Neuron (in vitro differentiated cells): ENCODE measurements at regions not wholly inside any gene's neighbourhood (a gene's known extent, or its start where the extent isn't known, plus 50 kb on each side); places are given as distances from the start of the nearest gene placed in this dataset.
"Not testable (repeated sequence)": the region's sequence is repeated elsewhere in the genome, so short reads cannot be mapped to it uniquely, and the experiment has no call there.

ENCODE experiments used
- H2AFZ ChIP-seq: one replicate; pipeline ENCODE4 v1.6.1; 2013; ENCODE audit warnings: low read depth, mild to moderate bottlenecking, inconsistent platforms, low read length, moderate library complexity
- H3K27me3 ChIP-seq: one replicate; pipeline ENCODE4 v1.6.1; 2013; ENCODE audit warnings: low read length; ENCODE audit not compliant: insufficient read depth
- H3K36me3 ChIP-seq: one replicate; pipeline ENCODE4 v1.6.1; 2013; ENCODE audit warnings: low read length; ENCODE audit not compliant: insufficient read depth
- H3K4me1 ChIP-seq: one replicate; pipeline ENCODE4 v1.6.1; 2013; ENCODE audit warnings: low read length; ENCODE audit not compliant: insufficient read depth
- H3K4me3 ChIP-seq: 2 replicates; pipeline ENCODE4 v1.5.1; 2013; ENCODE audit warnings: mild to moderate bottlenecking, low read length, moderate library complexity
- H3K9me3 ChIP-seq: one replicate; pipeline ENCODE4 v1.6.1; 2013; ENCODE audit warnings: low read length

DNA sequence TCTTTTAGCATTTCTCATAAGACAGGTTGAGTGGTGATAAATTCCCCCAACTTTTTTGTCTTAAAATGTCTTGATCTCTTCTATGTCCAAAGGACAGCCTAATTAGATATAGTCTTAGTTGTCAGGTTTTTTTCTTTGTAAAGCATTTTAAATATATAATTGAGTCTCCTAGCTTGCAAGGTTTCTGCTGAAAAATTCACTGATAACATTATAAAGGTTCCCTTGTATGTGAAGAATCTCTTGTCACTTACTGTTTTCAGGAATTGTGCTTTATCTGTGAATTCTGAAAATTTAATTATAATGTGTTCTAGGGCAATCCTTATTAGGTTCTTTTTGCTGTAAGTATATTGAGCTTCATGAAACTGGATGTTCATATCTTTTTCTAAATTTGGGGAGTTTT is 96.8 kb upstream of the ZNF92 start:
- no peak overlapping the region for H2AFZ ChIP-seq
- H3K9me3 ChIP-seq: no peaks in the 10 kb centered on the region
- no peak overlapping the region for H3K4me3 ChIP-seq
- no peaks in the 10 kb centered on the region for H3K36me3 ChIP-seq
- peaks cover 3% of the 10 kb centered on the region for H3K4me1 ChIP-seq
- H3K27me3 ChIP-seq: no peaks in the 10 kb centered on the region

DNA sequence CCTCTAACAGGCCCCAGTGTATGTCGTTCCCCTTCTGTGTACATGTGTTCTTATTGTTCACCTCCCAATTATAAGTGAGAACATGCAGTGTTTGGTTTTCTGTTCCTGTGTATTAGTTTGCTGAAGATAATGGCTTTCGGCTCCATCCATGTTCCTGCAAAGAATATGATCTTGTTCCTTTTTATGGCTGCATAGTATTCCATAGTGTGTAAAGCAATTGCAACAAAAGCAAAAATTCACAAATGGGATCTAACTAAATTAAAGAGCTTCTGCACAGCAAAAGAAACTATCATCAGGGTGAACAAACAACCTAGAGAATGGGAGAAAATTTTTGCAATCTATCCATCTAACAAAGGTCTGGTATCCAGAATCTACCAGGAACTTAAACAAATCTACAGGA is 102.2 kb upstream of the ZNF92 start:
- not testable (repeated sequence) for H3K9me3 ChIP-seq, H3K36me3 ChIP-seq, H2AFZ ChIP-seq, H3K4me3 ChIP-seq, H3K27me3 ChIP-seq
- H3K4me1 ChIP-seq: peaks cover 12% of the 10 kb centered on the region

DNA sequence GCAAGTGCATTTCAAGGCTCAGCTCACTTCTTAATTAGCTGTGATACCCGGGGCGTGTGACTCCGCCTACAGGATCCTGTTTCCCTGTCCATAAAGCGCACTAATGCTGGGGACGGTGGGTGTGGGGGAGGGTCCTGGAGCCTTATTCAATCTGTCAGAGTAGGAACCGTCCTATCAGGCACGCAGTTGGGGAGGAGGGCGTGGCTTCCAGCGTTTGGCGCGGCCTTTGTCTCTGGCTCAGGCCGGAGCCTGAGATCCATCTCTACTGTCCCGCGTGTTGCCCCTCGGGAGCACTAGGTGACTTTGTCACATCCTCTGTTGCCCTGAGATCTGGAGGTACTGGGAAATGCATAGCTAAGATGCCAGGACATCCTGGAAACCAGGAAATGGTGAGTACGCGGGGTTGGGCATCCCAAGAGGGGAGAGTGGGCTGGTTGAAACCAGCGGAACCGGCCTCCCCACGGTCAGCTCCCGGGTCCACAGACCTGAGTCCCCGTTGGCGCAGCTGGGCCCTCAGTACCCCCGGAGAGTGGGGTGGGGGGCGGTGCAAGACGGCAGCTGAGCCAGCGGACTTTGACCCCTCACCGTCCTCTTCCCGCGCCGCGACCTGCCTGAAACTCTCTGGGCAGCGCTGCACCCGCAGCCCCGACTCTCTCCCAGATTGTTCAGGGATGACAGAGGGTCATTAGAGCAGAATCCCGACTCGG is 104.4 kb upstream of the ZNF92 start:
- H3K4me3 ChIP-seq: peak overlapping the region; percentile 87
- no peaks in the 10 kb centered on the region for H3K27me3 ChIP-seq
- no peaks in the 10 kb centered on the region for H3K36me3 ChIP-seq
- H3K9me3 ChIP-seq: no peaks in the 10 kb centered on the region
- peaks cover 12% of the 10 kb centered on the region for H3K4me1 ChIP-seq
- peak overlapping the region; percentile 91 for H2AFZ ChIP-seq

DNA sequence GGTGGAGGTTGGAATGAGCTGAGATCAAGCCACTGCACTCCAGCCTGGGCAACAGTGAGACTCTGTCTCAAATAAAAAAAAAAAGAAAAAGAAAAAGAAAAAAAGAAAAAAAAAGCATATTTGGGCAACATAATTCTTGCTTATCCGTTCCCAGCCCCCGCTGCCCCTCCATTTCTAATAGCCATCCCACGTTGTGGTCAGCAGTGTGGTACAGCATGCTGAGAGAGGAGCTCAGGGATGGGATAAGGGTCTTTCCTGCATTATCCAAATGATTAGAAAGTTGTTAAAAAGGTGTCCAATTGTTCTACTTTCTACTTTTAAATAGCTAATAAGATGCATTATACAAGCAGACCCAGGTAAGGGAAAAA is 104.9 kb upstream of the ZNF92 start:
- H2AFZ ChIP-seq: peak overlapping the region; percentile 91
- H3K9me3 ChIP-seq: no peaks in the 10 kb centered on the region
- H3K36me3 ChIP-seq: no peaks in the 10 kb centered on the region
- H3K27me3 ChIP-seq: no peaks in the 10 kb centered on the region
- H3K4me3 ChIP-seq: peak overlapping the region; percentile 87
- peaks cover 12% of the 10 kb centered on the region for H3K4me1 ChIP-seq

DNA sequence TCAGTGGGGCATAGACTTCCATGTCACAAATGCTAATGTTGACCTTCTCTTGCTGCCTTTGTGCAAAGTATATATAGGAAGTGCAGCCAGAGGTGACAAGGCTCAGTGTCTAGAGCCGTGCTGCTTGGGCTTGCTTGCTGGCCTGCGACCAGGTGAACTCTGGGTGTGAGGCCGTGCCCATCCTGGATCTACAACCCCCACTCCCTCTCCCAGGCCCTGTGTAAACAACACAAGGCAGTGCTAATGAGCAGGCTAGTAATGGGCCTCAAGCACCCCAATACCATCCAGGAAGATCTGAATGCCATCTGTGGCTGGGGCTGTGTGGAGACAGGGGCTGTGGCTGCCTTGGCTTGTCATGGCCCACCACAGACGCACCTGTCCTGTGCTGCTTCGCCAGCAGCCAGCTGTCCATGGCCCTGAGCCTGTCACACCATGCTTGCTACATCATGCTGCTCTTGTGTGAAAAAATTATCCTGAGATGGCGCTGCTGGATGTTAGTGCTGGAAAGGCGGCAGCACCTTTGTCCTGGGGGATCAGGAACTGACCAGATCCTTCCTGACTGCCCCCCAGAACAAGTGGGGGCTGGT is 107.6 kb upstream of the ZNF92 start:
- Histone ChIP-seq H3K9me3 (no peaks in the 10 kb centered on the region), H3K27me3 (peaks cover 3% of the 10 kb centered on the region), H3K36me3 (no peaks in the 10 kb centered on the region), H3K4me1 (peaks cover 12% of the 10 kb centered on the region), H3K4me3 (no peak overlapping the region), H2AFZ (no peak overlapping the region)

DNA sequence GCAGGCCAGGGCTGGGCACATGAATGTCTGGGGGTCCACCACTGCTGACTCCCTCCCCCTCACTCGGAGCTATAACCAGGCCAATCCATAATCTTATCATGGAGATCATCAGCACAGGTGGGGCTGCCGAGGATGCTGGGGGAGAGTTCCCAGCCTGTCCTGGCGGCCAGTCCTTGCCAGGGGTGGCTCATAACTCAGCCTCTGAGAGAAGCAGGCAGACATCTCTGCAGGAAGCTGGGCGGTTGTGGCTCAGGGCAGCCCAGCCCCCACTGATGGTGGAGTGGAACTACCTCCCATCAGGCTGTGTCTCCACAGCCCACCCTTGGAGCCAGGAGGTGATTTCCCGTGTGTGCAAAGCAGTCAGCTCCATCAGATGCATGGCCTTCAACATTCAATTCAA is 109.4 kb upstream of the ZNF92 start:
- H3K4me1 ChIP-seq: peaks cover 3% of the 10 kb centered on the region
- no peaks in the 10 kb centered on the region for H3K9me3 ChIP-seq
- H3K4me3 ChIP-seq: no peak overlapping the region
- H2AFZ ChIP-seq: no peak overlapping the region
- no peaks in the 10 kb centered on the region for H3K36me3 ChIP-seq
- H3K27me3 ChIP-seq: peaks cover 3% of the 10 kb centered on the region

DNA sequence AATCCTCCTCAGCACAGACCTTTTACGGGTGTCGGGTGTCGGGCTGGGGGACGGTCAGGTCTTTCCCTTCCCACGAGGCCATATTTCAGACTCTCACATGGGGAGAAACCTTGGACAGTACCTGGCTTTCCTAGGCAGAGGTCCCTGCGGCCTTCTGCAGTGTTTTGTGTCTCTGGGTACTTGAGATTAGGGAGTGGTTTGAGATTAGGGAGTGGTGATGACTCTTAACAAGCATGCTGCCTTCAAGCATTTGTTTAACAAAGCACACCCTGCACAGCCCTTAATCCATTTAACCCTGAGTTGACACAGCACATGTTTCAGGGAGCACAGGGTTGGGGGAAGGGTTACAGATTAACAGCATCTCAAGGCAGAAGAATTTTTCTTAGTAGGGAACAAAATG is 113.0 kb upstream of the ZNF92 start:
- not testable (repeated sequence) for H3K4me3 ChIP-seq, H2AFZ ChIP-seq, H3K4me1 ChIP-seq, H3K36me3 ChIP-seq, H3K9me3 ChIP-seq, H3K27me3 ChIP-seq

DNA sequence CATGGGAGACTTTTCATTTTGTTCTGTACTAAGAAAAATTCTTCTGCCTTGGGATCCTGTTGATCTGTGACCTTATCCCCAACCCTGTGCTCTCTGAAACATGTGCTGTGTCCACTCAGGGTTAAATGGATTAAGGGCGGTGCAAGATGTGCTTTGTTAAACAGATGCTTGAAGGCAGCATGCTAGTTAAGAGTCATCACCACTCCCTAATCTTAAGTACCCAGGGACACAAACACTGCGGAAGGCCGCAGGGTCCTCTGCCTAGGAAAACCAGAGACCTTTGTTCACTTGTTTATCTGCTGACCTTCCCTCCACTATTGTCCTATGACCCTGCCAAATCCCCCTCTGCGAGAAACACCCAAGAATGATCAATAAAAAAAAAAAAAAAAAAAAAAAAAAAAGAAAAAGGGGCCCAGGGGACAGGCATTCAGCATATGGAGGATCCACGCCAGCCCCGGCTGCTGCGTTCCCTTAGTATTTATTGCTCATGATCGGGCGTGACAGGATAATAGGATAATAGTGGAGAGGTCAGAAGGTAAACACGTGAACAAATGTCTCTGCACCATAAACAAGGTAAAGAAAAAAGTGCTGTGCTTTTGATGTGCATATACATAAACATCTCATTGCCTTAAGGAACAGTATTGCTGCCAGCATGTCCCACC is 113.7 kb upstream of the ZNF92 start:
- not testable (repeated sequence) for H3K9me3 ChIP-seq

DNA sequence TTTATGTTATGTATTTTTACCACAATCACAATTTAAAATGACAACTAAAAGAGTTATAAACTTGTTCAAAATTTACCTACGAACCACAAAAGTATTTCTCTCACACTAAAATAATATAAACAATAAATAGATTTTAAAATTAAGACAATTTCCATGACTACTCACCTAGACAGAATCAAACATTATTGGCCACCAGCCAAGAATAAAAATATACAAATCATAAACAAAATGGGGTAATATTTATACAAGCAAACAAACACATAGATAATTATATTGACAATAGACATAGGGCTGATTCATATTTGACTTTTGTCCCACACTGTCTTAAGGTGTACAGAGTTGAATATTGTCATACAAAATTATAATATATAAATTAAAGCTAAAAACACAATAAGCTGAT is 119.6 kb upstream of the ZNF92 start:
- Histone ChIP-seq H3K4me3 (no peak overlapping the region), H2AFZ (no peak overlapping the region), H3K4me1 (peaks cover 5% of the 10 kb centered on the region)

More for the DNA sequence above, 113.7 kb upstream of the ZNF92 start:
- not testable (repeated sequence) for H3K4me1 ChIP-seq, H3K4me3 ChIP-seq, H2AFZ ChIP-seq, H3K27me3 ChIP-seq, H3K36me3 ChIP-seq

DNA sequence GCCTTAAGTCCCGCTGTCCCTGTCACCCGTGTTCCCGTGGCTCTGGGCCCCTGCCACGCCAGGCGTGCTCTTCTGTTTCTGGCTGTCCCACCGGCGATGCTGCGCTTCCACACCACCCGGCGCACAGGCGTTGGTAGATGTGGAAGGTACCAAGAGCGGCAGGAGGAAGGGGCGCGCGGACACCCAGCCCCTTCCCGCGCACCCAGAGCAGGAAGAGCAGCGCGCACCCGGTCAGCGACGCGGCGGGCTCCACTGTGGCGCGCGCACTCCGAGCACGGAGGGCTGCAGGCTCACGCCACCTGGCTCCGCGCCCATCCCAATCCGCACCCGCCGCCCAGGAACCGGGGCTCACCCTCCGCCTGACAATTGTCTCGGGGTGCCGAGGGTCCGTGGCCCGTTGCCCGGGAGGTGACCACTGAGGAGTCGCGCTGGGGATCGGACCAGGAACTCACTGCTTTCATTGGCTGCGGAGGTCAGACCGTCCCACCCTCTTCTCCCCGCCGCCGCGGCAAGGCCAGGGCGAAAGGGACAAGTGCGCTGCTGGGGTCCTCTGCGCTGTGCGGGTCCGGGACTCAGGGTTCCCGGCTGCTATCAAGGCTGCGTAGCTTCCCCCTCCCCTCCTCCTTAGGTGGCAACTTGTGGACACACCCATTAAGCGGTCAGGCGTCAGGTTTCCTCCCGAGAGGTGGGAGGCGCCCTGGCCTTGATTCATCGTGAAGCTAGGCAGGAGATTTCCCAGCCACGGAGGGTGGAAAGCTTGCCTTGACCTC is 121.6 kb upstream of the ZNF92 start:
- Histone ChIP-seq H3K9me3 (no peaks in the 10 kb centered on the region), H3K4me3 (peak overlapping the region; percentile 58), H3K4me1 (peaks cover 5% of the 10 kb centered on the region), H3K36me3 (no peaks in the 10 kb centered on the region), H3K27me3 (no peaks in the 10 kb centered on the region), H2AFZ (peak overlapping the region; percentile 85)

More for the DNA sequence above, 119.6 kb upstream of the ZNF92 start:
- no peaks in the 10 kb centered on the region for H3K9me3 ChIP-seq
- no peaks in the 10 kb centered on the region for H3K36me3 ChIP-seq
- H3K27me3 ChIP-seq: no peaks in the 10 kb centered on the region

DNA sequence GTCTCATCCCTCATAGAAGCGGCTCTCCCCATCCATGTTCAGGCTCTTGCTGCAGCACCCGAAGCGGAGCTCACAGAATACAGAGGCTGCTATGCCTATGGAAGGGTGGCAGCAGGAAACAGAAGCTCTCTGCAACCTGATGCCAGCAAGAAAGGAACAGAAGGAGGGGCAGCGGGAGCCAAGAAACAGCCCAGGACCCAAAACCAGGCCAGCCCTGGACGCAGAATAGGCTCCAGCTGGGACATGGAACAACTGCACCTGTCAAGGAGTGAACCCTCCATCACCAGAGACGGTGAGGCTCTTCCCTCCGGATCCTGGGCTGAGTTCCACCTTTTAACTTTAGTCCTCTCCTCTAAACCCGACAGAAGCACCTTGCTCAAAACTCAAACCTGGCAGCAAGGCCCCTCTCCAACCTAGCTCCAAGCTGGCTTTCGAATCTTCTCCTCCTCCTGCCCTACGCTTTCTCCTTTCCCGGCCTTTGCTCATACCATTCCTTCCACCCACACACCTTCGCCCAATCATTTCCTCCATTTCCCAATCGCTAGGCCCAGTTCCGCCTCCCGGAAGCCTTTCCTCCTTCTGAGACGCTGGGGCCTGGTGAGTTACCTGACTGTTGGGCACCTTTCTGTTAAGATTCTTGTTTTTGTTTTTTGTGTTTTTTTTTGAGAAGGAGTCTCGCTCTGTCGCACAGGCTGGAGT is 122.8 kb upstream of the ZNF92 start:
- no peaks in the 10 kb centered on the region for H3K36me3 ChIP-seq
- peaks cover 5% of the 10 kb centered on the region for H3K4me1 ChIP-seq
- H3K27me3 ChIP-seq: no peaks in the 10 kb centered on the region
- H3K4me3 ChIP-seq: no peak overlapping the region
- no peak overlapping the region for H2AFZ ChIP-seq
- no peaks in the 10 kb centered on the region for H3K9me3 ChIP-seq

DNA sequence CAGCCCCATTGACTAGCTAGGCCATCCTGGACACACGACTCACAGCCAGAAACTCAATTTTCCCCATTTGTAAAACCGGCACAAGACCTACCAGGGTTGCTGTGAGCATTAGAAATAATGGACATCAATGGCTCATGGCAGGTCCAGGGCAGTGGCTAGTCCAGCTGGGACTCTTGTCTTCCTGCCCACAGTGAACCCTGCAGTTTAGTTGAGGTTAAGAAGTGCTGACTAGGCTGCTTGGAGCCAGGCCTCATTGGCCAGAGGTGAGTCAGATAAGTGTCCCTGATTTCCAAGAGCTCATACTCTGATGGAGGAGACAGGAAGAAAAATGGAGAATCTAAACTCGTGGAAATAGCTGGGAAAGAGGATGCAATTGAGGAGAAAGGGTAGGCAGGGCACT is 123.4 kb upstream of the ZNF92 start:
- no peaks in the 10 kb centered on the region for H3K36me3 ChIP-seq
- H3K9me3 ChIP-seq: no peaks in the 10 kb centered on the region
- H3K4me1 ChIP-seq: peaks cover 5% of the 10 kb centered on the region
- no peaks in the 10 kb centered on the region for H3K27me3 ChIP-seq
- H3K4me3 ChIP-seq: no peak overlapping the region
- no peak overlapping the region for H2AFZ ChIP-seq

DNA sequence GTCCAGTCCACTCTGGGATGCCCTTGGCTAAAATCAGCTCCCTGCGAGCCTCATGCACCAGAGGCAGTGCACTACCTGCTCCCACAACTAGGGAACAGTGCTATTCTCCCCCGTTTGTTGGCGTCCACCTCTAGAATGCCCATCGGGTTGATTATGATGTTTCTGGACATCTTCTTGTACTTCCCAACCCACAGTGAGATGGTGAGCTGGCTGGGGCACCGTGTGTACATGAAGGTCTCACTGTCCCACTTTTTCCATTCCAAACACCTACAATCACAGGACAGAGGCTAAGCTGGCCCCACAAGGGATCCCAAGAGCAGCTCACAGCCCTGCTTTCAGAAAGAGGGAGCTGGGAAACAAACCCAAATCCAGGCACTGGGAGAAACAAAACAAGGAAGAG is 126.2 kb upstream of the ZNF92 start:
- Histone ChIP-seq H3K4me3 (no peak overlapping the region), H2AFZ (no peak overlapping the region), H3K27me3 (no peaks in the 10 kb centered on the region), H3K9me3 (no peaks in the 10 kb centered on the region), H3K4me1 (peaks cover 5% of the 10 kb centered on the region), H3K36me3 (no peaks in the 10 kb centered on the region)
